Mucosa of stomach (tissue), 1 donor: ENCODE measurements at regions not wholly inside any gene's neighbourhood (a gene's known extent, or its start where the extent isn't known, plus 50 kb on each side); places are given as distances from the start of the nearest gene placed in this dataset.

ENCODE experiments used
- H3K27me3 ChIP-seq: one replicate; pipeline ENCODE4 v1.7.0; 2013; ENCODE audit warnings: mild to moderate bottlenecking, low read length; ENCODE audit not compliant: control insufficient read depth, insufficient read depth
- H3K36me3 ChIP-seq: one replicate; pipeline ENCODE4 v1.7.0; 2013; ENCODE audit warnings: low read length; ENCODE audit not compliant: control insufficient read depth, insufficient read depth
- H3K4me1 ChIP-seq: one replicate; pipeline ENCODE4 v1.7.0; 2013; ENCODE audit warnings: mild to moderate bottlenecking, low read length; ENCODE audit not compliant: control insufficient read depth, insufficient read depth
- H3K4me3 ChIP-seq: one replicate; pipeline ENCODE4 v1.7.0; 2013; ENCODE audit warnings: low read length
- H3K9ac ChIP-seq: one replicate; pipeline ENCODE4 v1.7.0; 2013; ENCODE audit warnings: mild to moderate bottlenecking, low read length, moderate library complexity
- H3K9me3 ChIP-seq: one replicate; pipeline ENCODE4 v1.7.0; 2013; ENCODE audit warnings: mild to moderate bottlenecking, low read length, moderate library complexity; ENCODE audit not compliant: control insufficient read depth
- donor health status: Pancreatic carcinoma.

GRCh38 chr1:218751208-218751948 is 406.2 kb downstream of the TGFB2 start:
- H3K4me1 ChIP-seq, result no peaks in the 10 kb centered on the region

GRCh38 chr1:218752126-218752525 is 407.0 kb downstream of the TGFB2 start:
- Histone ChIP-seq H3K9me3 (no peaks in the 10 kb centered on the region), H3K4me1 (no peaks in the 10 kb centered on the region), H3K36me3 (no peaks in the 10 kb centered on the region), H3K27me3 (no peaks in the 10 kb centered on the region), H3K9ac (no peak overlapping the region), H3K4me3 (no peak overlapping the region)

More at GRCh38 chr1:218751208-218751948, 406.2 kb downstream of the TGFB2 start:
- no peaks in the 10 kb centered on the region for H3K9me3 ChIP-seq
- H3K36me3 ChIP-seq, result no peaks in the 10 kb centered on the region
- no peak overlapping the region for H3K9ac ChIP-seq
- H3K4me3 ChIP-seq, result no peak overlapping the region
- no peaks in the 10 kb centered on the region for H3K27me3 ChIP-seq

- H3K4me1 ChIP-seq, result no peaks in the 10 kb centered on the region
- no peaks in the 10 kb centered on the region for H3K27me3 ChIP-seq
- H3K9me3 ChIP-seq, result no peaks in the 10 kb centered on the region
- H3K4me3 ChIP-seq, result no peak overlapping the region
- H3K36me3 ChIP-seq, result no peaks in the 10 kb centered on the region
- no peak overlapping the region for H3K9ac ChIP-seq
These were observed 409.3 kb downstream of the TGFB2 start for GRCh38 chr1:218754477-218754876.

GRCh38 chr1:218755128-218755527 is 410.0 kb downstream of the TGFB2 start:
- Histone ChIP-seq H3K36me3 (no peaks in the 10 kb centered on the region), H3K9me3 (no peaks in the 10 kb centered on the region), H3K4me3 (no peak overlapping the region), H3K27me3 (no peaks in the 10 kb centered on the region), H3K4me1 (no peaks in the 10 kb centered on the region), H3K9ac (no peak overlapping the region)

GRCh38 chr1:218759795-218760194 is 413.9 kb upstream of the LYPLAL1 start:
- no peak overlapping the region for H3K4me3 ChIP-seq
- H3K9ac ChIP-seq, result no peak overlapping the region

GRCh38 chr1:218760601-218761570 is 412.8 kb upstream of the LYPLAL1 start:
- Histone ChIP-seq H3K9me3 (no peaks in the 10 kb centered on the region), H3K9ac (no peak overlapping the region), H3K27me3 (no peaks in the 10 kb centered on the region), H3K36me3 (no peaks in the 10 kb centered on the region), H3K4me1 (no peaks in the 10 kb centered on the region), H3K4me3 (no peak overlapping the region)

More at GRCh38 chr1:218759795-218760194, 413.9 kb upstream of the LYPLAL1 start:
- Histone ChIP-seq H3K4me1 (no peaks in the 10 kb centered on the region), H3K36me3 (no peaks in the 10 kb centered on the region), H3K9me3 (no peaks in the 10 kb centered on the region), H3K27me3 (no peaks in the 10 kb centered on the region)

- Histone ChIP-seq H3K4me3 (no peak overlapping the region), H3K9ac (no peak overlapping the region), H3K4me1 (no peaks in the 10 kb centered on the region), H3K27me3 (no peaks in the 10 kb centered on the region), H3K9me3 (no peaks in the 10 kb centered on the region), H3K36me3 (no peaks in the 10 kb centered on the region)
These were observed 410.1 kb upstream of the LYPLAL1 start for GRCh38 chr1:218763538-218763937.

GRCh38 chr1:218765753-218766152 is 407.9 kb upstream of the LYPLAL1 start:
- no peak overlapping the region for H3K4me3 ChIP-seq
- H3K27me3 ChIP-seq, result no peaks in the 10 kb centered on the region
- no peaks in the 10 kb centered on the region for H3K9me3 ChIP-seq
- no peak overlapping the region for H3K9ac ChIP-seq
- no peaks in the 10 kb centered on the region for H3K4me1 ChIP-seq
- H3K36me3 ChIP-seq, result no peaks in the 10 kb centered on the region

- no peaks in the 10 kb centered on the region for H3K36me3 ChIP-seq
- no peaks in the 10 kb centered on the region for H3K27me3 ChIP-seq
- no peak overlapping the region for H3K4me3 ChIP-seq
- H3K9me3 ChIP-seq, result no peaks in the 10 kb centered on the region
- H3K9ac ChIP-seq, result no peak overlapping the region
- H3K4me1 ChIP-seq, result no peaks in the 10 kb centered on the region
These were observed 401.7 kb upstream of the LYPLAL1 start for GRCh38 chr1:218771931-218772330.

- no peak overlapping the region for H3K4me3 ChIP-seq
- no peaks in the 10 kb centered on the region for H3K9me3 ChIP-seq
- no peaks in the 10 kb centered on the region for H3K36me3 ChIP-seq
- H3K27me3 ChIP-seq, result no peaks in the 10 kb centered on the region
- H3K9ac ChIP-seq, result no peak overlapping the region
- no peaks in the 10 kb centered on the region for H3K4me1 ChIP-seq
These were observed 401.1 kb upstream of the LYPLAL1 start for GRCh38 chr1:218772575-218772974.

GRCh38 chr1:218775501-218776021 is 398.1 kb upstream of the LYPLAL1 start:
- no peaks in the 10 kb centered on the region for H3K27me3 ChIP-seq
- H3K4me3 ChIP-seq, result no peak overlapping the region
- H3K9me3 ChIP-seq, result no peaks in the 10 kb centered on the region
- no peaks in the 10 kb centered on the region for H3K4me1 ChIP-seq
- no peaks in the 10 kb centered on the region for H3K36me3 ChIP-seq
- H3K9ac ChIP-seq, result no peak overlapping the region
